Stimulated activated CD4-positive, alpha-beta T cell treated with anti-CD3 and anti-CD28 coated beads, Interleukin-1b, Interleukin-23, amount 100 ng/mL, for 4 hours (primary cell): ENCODE measurements at regions not wholly inside any gene's neighbourhood (a gene's known extent, or its start where the extent isn't known, plus 50 kb on each side); places are given as distances from the start of the nearest gene placed in this dataset.

Experiments
- DNase-seq, 2 donors: peaks; one replicate each; pipeline ENCODE4 v3.0.0-alpha.2; 2020; ENCODE audit warnings: low read depth in 2 of 2

GRCh38 chr10:130799532-130799931 lies 512.0 kb downstream of the TCERG1L start:
- no peak for DNase-seq

- no peak for DNase-seq
Measured at GRCh38 chr10:130800281-130800680, 511.2 kb downstream of the TCERG1L start.

DNA sequence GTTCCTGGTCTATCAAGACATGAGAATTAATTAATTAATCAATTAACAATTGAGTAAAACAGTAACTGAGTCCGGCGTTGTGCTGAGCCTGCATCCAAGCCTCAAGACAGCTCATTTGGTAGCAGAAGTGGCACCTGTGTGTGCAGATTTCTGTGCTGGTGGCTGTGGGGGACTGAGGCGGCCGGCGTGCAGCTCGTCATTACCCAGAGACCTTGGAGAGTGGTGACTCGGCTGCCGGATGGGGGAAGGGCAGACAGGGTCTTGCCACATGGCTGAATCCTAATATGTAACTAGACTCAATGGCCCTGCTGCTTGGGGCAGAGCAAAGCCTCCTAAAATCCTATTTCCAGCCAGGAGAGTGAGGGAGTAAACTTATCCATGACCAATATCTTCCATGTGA lies 510.2 kb downstream of the TCERG1L start:
- no peak for DNase-seq

GRCh38 chr10:130801784-130802183 lies 509.7 kb downstream of the TCERG1L start:
- no peak for DNase-seq

- DNase-seq = no peak
Measured at GRCh38 chr10:130802301-130802700, 509.2 kb downstream of the TCERG1L start.

DNA sequence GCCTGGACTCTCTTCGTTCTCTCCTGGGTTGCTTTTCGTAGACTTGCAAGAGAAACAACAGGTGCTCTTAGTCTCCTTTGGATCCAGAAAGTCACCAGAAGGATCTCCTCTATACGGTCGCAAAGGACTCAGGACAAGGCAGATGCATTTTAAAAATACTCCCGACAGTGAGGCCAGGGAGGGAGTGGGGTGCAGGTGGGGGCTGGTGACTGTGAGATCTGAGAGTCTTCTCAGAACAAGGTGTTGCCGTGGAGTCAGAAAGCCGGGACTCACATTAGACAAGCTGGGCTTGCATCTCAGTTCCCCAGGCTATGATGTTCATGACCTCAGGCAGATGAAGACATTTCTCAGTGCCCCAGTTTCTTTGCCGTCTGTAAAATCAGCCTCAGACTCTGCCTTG lies 507.2 kb downstream of the TCERG1L start:
- DNase-seq = no peak

DNA sequence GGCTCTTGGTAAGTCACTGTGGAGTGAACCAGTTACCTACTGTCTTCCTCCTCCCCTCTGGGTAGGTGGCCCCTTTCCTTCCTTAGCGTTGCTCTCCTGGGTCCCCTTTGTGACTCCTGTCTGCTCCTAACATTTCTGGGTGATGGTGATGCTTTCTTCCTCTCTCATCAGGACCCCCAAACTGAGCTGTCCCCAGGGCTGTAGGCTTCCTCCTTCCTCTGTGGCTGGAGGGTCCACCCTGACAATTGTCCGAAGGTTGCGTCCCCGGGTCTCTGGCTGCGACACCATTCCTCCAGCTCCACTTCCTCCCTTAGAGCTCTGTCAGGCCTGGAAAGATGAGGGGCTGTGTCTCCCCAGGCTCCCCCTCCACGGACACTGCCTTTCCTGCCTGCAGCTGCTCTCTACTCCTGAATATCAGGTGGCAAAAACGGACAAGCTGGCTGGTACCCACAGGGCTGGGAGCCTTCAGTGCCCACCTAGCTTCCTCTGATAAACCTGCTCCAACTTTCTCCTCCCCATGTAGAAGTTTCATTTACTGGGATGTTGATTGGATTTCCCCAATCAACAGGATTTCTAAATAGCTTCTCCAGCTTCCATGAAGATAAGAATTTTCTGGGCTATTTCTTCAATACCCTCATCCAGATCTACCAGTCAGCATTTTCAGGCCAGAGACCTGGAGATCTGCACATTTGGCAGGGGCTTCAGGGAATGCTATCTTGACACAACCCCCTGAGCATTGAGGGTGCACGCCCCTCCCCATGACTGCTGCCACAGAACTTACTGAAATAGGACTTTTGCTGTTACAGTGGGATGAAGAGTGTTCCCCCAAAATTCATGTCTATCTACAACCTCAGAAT lies 506.5 kb downstream of the TCERG1L start:
- DNase-seq = no peak

- DNase-seq = no peak
Measured at GRCh38 chr10:130805635-130806030, 505.9 kb downstream of the TCERG1L start.

- no peak for DNase-seq
Measured at GRCh38 chr10:130806426-130806825, 505.1 kb downstream of the TCERG1L start.

DNA sequence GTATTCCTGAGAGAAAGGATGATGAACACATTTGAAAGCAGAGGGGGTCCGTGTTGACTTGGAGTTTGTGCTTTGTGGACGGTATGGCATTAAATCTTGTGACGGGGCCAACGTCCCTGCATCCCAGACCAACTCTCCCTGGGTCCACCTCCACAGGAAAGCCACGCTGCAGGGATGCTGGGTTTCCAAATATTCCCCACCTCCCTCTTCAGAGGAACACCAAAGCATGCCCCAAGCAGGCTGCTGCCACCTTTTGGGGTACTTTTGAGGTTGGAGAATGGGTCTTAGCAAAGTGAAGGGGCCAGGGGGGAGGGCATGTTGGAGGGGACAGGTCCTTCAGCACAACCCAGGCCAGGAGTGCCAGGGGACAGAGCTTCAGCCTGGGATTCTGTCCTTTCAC lies 504.4 kb downstream of the TCERG1L start:
- DNase-seq = no peak

- no peak for DNase-seq
Measured at GRCh38 chr10:130807721-130808120, 503.8 kb downstream of the TCERG1L start.

DNA sequence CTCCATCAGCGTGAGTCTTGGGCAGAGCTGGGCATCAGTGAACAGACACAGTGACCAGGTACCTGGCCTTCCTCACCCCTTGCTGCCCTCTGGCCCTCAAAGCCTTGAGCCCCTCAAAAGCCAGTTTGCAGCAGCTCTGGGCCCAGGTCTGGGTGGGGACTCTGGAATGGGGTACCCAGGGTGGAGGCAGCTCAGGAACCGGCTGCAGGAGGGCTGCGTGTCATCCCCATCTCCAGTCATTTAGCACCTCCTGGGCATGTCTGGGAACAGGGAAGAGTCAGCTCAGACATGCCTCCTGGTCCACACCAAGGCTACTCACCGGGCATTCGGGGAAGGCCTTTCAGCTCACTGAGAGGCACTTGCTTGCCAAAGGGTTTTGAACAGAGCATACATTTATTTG lies 503.3 kb downstream of the TCERG1L start:
- no peak for DNase-seq

GRCh38 chr10:130808686-130809085 lies 502.8 kb downstream of the TCERG1L start:
- DNase-seq = no peak

DNA sequence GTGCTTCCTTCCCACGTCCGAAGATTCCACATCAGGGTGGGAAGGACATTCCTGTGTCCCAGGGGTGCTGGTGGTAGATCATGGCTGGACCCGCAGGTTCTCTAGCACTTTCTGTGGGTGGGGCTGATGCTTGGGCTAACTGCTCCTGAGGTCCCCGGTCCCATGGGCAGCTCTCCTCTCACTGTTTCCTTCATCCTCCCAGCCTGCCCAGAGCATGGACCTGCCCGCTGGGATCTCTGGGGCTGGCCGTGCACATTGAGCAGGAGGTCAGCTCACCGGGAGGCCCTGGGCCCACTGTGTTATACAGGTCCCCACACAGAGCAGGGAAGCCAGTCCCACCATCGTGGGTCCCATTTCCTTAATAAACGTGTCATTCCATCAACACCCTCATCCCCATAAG lies 502.3 kb downstream of the TCERG1L start:
- DNase-seq = no peak

DNA sequence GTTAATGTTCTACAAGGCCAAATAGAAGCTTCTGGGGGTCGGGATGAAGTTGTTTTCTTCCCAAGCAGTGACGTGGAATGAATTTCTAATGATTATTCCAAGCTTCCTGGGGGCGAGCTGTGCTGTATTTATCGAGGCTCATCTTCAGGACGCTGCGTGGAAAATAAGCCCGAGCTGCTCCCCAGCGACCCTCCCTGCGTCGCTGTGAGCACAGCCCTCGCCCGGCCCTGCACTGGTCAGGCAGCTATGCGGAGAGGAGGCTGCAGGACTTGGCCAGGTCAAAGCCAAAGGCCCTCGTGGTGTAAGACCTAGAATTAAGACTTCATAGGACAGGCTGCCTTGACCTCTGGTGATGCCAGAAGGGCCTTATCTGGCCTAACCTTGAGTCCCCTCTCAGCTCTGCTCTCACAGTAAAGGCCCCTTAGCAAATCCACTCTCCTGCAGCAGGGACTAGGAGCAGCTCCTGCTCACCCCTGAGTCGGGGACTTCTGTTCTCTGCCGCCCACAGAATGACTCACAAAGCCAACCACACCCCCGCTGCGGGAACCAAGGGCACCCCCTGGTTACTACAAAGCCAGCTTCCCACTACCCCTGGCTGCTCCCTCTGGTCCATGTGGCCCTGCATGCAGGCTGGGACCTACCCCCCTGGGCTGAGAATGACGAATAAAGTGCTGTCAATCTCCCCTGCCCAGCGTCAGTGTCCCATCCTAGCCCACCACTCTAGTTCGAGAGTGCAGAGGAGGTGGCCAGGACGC lies 501.6 kb downstream of the TCERG1L start:
- DNase-seq = no peak

DNA sequence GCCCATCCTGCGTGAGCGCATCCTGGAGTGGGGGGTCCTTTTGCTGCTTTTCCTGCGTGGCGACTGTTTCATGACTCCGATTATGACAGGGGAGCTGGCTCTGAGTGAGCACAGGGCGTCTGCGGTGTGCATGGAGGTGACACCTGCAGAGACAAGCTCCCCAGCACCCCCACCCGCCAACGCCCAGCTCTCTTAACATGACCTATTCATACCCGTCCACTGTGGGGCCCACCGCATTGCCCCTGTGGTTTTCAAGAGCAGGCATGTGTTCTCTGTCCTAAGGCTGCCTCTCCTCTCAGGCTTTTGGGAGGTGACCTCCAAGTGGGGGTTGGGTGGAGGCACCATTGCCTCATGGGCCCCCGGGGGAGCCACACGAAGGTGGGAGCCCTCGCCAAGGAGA lies 500.7 kb downstream of the TCERG1L start:
- DNase-seq = no peak

GRCh38 chr10:130812381-130813148 lies 499.0 kb downstream of the TCERG1L start:
- no peak for DNase-seq

- DNase-seq = no peak
Measured at GRCh38 chr10:130814610-130815009, 496.9 kb downstream of the TCERG1L start.

- no peak for DNase-seq
Measured at GRCh38 chr10:130816116-130816901, 495.2 kb downstream of the TCERG1L start.

DNA sequence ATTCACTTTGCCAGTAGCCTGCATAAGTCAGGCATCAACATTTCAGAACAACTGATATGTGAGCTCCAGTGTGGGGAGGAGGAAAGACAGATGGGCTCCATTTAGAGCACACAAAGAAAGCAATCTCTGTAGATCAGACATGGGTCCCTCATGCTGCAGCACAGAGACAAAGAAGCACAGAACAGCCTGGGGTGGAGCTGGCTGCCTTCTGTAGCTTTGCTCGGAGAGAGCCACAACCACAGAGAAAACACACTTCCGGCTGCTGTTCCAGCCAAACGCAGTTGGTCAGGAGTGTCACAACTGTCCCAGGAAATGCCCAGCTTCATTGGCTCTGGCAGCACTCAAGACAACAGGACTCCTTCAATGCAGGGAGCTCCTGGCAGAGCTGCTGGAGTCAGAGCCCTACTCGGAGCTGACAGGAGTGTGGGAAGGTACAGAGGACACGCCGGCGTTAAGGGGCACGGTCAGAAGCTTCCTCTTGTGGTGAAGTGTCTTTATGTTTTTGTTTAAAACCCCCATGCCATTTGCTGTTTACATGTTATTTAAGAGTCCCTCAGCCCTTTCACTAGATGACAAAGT lies 494.4 kb downstream of the TCERG1L start:
- DNase-seq = no peak

GRCh38 chr10:130817674-130818073 lies 493.8 kb downstream of the TCERG1L start:
- no peak for DNase-seq
